Endothelial cell of umbilical vein (primary cell): ENCODE measurements at regions not wholly inside any gene's neighbourhood (a gene's known extent, or its start where the extent isn't known, plus 50 kb on each side); places are given as distances from the start of the nearest gene placed in this dataset.
"Not testable (repeated sequence)": the region's sequence is repeated elsewhere in the genome, so short reads cannot be mapped to it uniquely, and the experiment has no call there.

Experiments
- BruUV-seq: library from RNA; stranded (reverse); fragments of 400-500 nt; replicated peaks from 2 replicates; lab custom pipeline; 2021; lab: Mats Ljungman, UMichigan
- CTCF ChIA-PET: fragments of 300-600, 350-600 bp; sonication (Branson Sonifier 250); formaldehyde crosslinking; loops from one replicate; lab custom pipeline; 2021; ENCODE audit warnings: antibody characterized with exemption, inconsistent platforms; lab: Charles Lee
- POLR2A ChIA-PET: fragments of 300-600, 350-600 bp; sonication (Branson Sonifier 250); formaldehyde crosslinking; loops from one replicate; lab custom pipeline; 2021; ENCODE audit warnings: antibody characterized with exemption, inconsistent platforms; lab: Charles Lee
- DNase-seq: peaks from one replicate; pipeline ENCODE4 v3.0.0-alpha.2; 2011; ENCODE audit warnings: low read depth, low spot score
- FAIRE-seq: peaks from 2 replicates; lab custom pipeline; 2011; peaks lifted over from hg19 to GRCh38; lab: Jason Lieb, UNC
- H2AFZ ChIP-seq: 2 replicates; pipeline ENCODE4 v1.6.0; 2012; ENCODE audit warnings: low read depth, low read length, control low read depth, inconsistent platforms
- H3K27ac ChIP-seq: 2 replicates; pipeline ENCODE4 v1.5.1; 2011; ENCODE audit warnings: low read depth, mild to moderate bottlenecking, control low read depth, low read length, moderate library complexity; ENCODE audit not compliant: insufficient read depth
- H3K27me3 ChIP-seq, 2 experiments: 2 replicates each; pipeline versions ENCODE4 v1.6.0 to v1.6.1; 2011; ENCODE audit warnings: low read length in 2 of 2, mixed read lengths in 1 of 2; ENCODE audit not compliant: control insufficient read depth in 2 of 2, insufficient read depth in 2 of 2
- H3K36me3 ChIP-seq, 2 experiments: 2 replicates in 1 of 2; 3 replicates in 1 of 2; pipeline ENCODE4 v1.5.1; 2011; ENCODE audit warnings: low read length in 2 of 2, mild to moderate bottlenecking in 1 of 2, moderate library complexity in 1 of 2; ENCODE audit not compliant: control insufficient read depth in 2 of 2, insufficient read depth in 2 of 2; ENCODE audit errors: extremely low read depth in 1 of 2
- H3K4me1 ChIP-seq: 3 replicates; pipeline ENCODE4 v1.5.1; 2011; ENCODE audit warnings: mild to moderate bottlenecking, low read length; ENCODE audit not compliant: control insufficient read depth, insufficient read depth; ENCODE audit errors: extremely low read depth
- H3K4me2 ChIP-seq: 2 replicates; pipeline ENCODE4 v1.6.1; 2011; ENCODE audit warnings: low read length, control low read depth, mixed read lengths; ENCODE audit not compliant: insufficient read depth
- H3K4me3 ChIP-seq, 3 experiments: fragments of 200-600 bp in 1 of 3; sonication (generic), shearing (Covaris generic) in 1 of 3; replicated peaks in 1 of 3; 2 replicates each; pipeline ENCODE4 v1.5.1; 2011 to 2016; ENCODE audit warnings: control low read depth in 3 of 3, low read length in 3 of 3, mild to moderate bottlenecking in 2 of 3, inconsistent platforms in 1 of 3, low read depth in 1 of 3, moderate library complexity in 1 of 3; ENCODE audit not compliant: insufficient read depth in 1 of 3
- H3K79me2 ChIP-seq: 2 replicates; pipeline ENCODE4 v1.6.0; 2012; ENCODE audit warnings: low read length, inconsistent platforms; ENCODE audit not compliant: control insufficient read depth, insufficient read depth
- H3K9ac ChIP-seq: replicated peaks from 2 replicates; pipeline ENCODE3; 2011; ENCODE audit warnings: low read length, control low read depth; ENCODE audit not compliant: insufficient read depth; ENCODE audit errors: extremely low read depth
- H3K9me1 ChIP-seq: replicated peaks from 3 replicates; pipeline ENCODE4 v1.6.0; 2011; ENCODE audit warnings: mild to moderate bottlenecking, low read length; ENCODE audit not compliant: control insufficient read depth, insufficient read depth; ENCODE audit errors: extremely low read depth
- H3K9me3 ChIP-seq: replicated peaks from 2 replicates; pipeline ENCODE4 v1.5.1; 2012; ENCODE audit warnings: low read length, inconsistent platforms; ENCODE audit not compliant: control insufficient read depth, insufficient read depth
- H4K20me1 ChIP-seq: replicated peaks from 2 replicates; pipeline ENCODE3; 2011; ENCODE audit warnings: mild to moderate bottlenecking, low read length; ENCODE audit not compliant: control insufficient read depth, insufficient read depth; ENCODE audit errors: extremely low read depth
- FOS ChIP-seq: IDR thresholded peaks from 2 replicates; pipeline ENCODE4 v1.6.1; 2011; ENCODE audit warnings: mild to moderate bottlenecking, low read length, moderate library complexity, borderline replicate concordance; ENCODE audit not compliant: insufficient read depth
- GATA2 ChIP-seq: IDR thresholded peaks from 2 replicates; pipeline ENCODE4 v1.7.0; 2011; ENCODE audit warnings: low read depth, mild to moderate bottlenecking, moderate library complexity, mixed read lengths, low read length; ENCODE audit not compliant: insufficient read length, insufficient read depth
- JUN ChIP-seq: IDR thresholded peaks from 2 replicates; pipeline ENCODE4 v1.6.1; 2011; ENCODE audit warnings: borderline replicate concordance, low read depth; ENCODE audit not compliant: insufficient read length, insufficient read depth
- MYC ChIP-seq: IDR thresholded peaks from one replicate; pipeline ENCODE4 v1.6.1; 2011; ENCODE audit warnings: mild to moderate bottlenecking, low read depth, low read length
- POLR2AphosphoS5 ChIP-seq: IDR thresholded peaks from 2 replicates; pipeline ENCODE4 v1.6.1; 2012; ENCODE audit warnings: low read depth, mild to moderate bottlenecking, control low read depth, low read length, moderate library complexity; ENCODE audit not compliant: insufficient read depth
- dilution Hi-C: fragments of 300-500 bp; cut with MboI; formaldehyde crosslinking; loops from one replicate; pipeline ENCODE4 v1.15.0; 2019; ENCODE audit warnings: low sequenced_read_pairs; ENCODE audit not compliant: extremely low pct_ligation_motif_present
- intact Hi-C: fragments of 100-400 bp; cut with micrococcal nuclease; formaldehyde crosslinking; loops from one replicate; pipeline ENCODE4 v1.10.0; 2022
- TF ChIP-seq, protein P1 (sequence below), 2 donors: IDR thresholded peaks; 1 replicate in 1 of 2; 2 replicates in 1 of 2; pipeline ENCODE4 v1.5.1; 2011; ENCODE audit warnings: low read length in 2 of 2, mild to moderate bottlenecking in 2 of 2, moderate library complexity in 2 of 2, control low read depth in 1 of 2, inconsistent platforms in 1 of 2, low read depth in 1 of 2; ENCODE audit not compliant: insufficient read depth in 1 of 2; ENCODE audit errors: extremely low read depth in 1 of 2
- TF ChIP-seq, protein P2 (sequence below): IDR thresholded peaks from 2 replicates; pipeline ENCODE4 v1.6.1; 2011; ENCODE audit not compliant: insufficient read depth, insufficient read length

DNA sequence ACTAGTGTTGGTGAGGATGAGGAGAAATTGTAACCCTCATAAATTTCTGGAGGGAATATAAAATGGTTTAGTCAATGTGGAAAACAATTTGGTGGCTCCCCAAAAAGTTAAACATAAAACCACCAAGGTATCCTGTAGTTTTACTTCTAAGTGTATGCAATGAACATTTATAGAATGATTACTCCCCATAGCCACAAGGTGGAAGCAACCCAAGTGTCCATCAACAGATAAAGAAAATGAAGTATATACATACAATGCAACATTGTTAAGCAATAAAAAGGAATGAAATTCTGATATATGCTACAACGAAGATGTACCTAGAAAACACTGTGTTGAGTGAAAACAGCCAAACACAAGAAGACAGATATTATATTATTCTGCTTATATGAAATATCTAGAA is 569.1 kb upstream of the GRID2 start:
- POLR2A ChIA-PET = no interaction called here
- no peak overlapping the region for H3K4me2 ChIP-seq
- CTCF ChIA-PET = no interaction called here
- DNase-seq = peak; percentile 23
- no peaks in the 10 kb centered on the region for H3K4me1 ChIP-seq
- no peaks in the 10 kb centered on the region for H3K9me1 ChIP-seq
- no peak overlapping the region for H3K4me3 ChIP-seq
- no peaks in the 10 kb centered on the region for H4K20me1 ChIP-seq
- intact Hi-C loops = no loop called here
- no peak overlapping the region for H3K27ac ChIP-seq
- no peak overlapping the region for H2AFZ ChIP-seq
- no peaks in the 10 kb centered on the region for H3K79me2 ChIP-seq
- FAIRE-seq = no peak
- H3K36me3 ChIP-seq = no peaks in the 10 kb centered on the region
- no TSS peak for BruUV-seq
- H3K27me3 ChIP-seq = no peaks in the 10 kb centered on the region
- no peak overlapping the region for H3K9ac ChIP-seq
- H3K9me3 ChIP-seq = no peaks in the 10 kb centered on the region
- TF ChIP-seq GATA2 (no peak), POLR2AphosphoS5 (no peak), FOS (no peak), JUN (no peak), MYC (no peak)
- TF ChIP-seq, protein P1, sequence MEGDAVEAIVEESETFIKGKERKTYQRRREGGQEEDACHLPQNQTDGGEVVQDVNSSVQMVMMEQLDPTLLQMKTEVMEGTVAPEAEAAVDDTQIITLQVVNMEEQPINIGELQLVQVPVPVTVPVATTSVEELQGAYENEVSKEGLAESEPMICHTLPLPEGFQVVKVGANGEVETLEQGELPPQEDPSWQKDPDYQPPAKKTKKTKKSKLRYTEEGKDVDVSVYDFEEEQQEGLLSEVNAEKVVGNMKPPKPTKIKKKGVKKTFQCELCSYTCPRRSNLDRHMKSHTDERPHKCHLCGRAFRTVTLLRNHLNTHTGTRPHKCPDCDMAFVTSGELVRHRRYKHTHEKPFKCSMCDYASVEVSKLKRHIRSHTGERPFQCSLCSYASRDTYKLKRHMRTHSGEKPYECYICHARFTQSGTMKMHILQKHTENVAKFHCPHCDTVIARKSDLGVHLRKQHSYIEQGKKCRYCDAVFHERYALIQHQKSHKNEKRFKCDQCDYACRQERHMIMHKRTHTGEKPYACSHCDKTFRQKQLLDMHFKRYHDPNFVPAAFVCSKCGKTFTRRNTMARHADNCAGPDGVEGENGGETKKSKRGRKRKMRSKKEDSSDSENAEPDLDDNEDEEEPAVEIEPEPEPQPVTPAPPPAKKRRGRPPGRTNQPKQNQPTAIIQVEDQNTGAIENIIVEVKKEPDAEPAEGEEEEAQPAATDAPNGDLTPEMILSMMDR (IDR thresholded peaks at IDR 0.05; ENCODE audit: extremely low read depth in 1 of 2, insufficient read depth in 1 of 2, low read depth in 1 of 2, low read length in 2 of 2) = peak in 1 of 2 donors; percentile 6
- TF ChIP-seq, protein P2, sequence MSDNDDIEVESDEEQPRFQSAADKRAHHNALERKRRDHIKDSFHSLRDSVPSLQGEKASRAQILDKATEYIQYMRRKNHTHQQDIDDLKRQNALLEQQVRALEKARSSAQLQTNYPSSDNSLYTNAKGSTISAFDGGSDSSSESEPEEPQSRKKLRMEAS = no peak
- dilution Hi-C loops = no loop called here

DNA sequence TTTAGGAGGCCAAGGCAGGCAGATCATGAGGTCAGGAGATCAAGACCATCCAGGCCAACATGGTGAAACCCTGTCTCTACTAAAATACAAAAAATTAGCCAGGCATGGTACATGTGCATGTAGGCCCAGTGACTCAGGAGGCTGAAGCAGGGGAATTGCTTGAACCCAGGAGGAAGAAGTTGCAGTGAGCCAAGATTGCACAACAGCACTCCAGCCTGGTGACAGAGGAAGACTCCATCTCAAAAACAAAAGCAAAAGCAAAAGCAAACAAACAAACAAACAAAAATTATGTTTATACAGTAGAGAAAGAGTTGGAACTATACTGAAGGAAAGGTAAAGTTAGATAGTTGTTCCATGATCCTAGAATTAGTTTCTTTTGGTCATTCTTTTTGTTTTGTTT is 564.9 kb upstream of the GRID2 start:
- H3K9me3 ChIP-seq, H4K20me1 ChIP-seq, H3K27me3 ChIP-seq, H3K4me3 ChIP-seq, H3K27ac ChIP-seq, H3K4me2 ChIP-seq, POLR2A ChIA-PET, H3K4me1 ChIP-seq, FAIRE-seq, dilution Hi-C loops, H3K79me2 ChIP-seq, BruUV-seq, H2AFZ ChIP-seq, DNase-seq, CTCF ChIA-PET, H3K9ac ChIP-seq, H3K9me1 ChIP-seq, H3K36me3 ChIP-seq, intact Hi-C loops: not testable (repeated sequence)
